ENCODE measurements at regions not wholly inside any gene's neighbourhood (a gene's known extent, or its start where the extent isn't known, plus 50 kb on each side); places are given as distances from the start of the nearest gene placed in this dataset.

GRCh38 chr7:42348631-42349030, 111.6 kb upstream of the GLI3 start:
- no peak for DNase-seq

- DNase-seq, result no peak
These were observed 111.1 kb upstream of the GLI3 start for GRCh38 chr7:42348071-42348470.

GRCh38 chr7:42347616-42348015, 110.6 kb upstream of the GLI3 start:
- DNase-seq, result no peak

GRCh38 chr7:42345478-42346299, 108.7 kb upstream of the GLI3 start:
- no peak for DNase-seq

- DNase-seq, result no peak
These were observed 107.3 kb upstream of the GLI3 start for GRCh38 chr7:42344198-42344755.

- no peak for DNase-seq
These were observed 105.4 kb upstream of the GLI3 start for GRCh38 chr7:42342381-42342780.

GRCh38 chr7:42340436-42340835, 103.4 kb upstream of the GLI3 start:
- no peak for DNase-seq

GRCh38 chr7:42338916-42339540, 102.0 kb upstream of the GLI3 start:
- no peak for DNase-seq

GRCh38 chr7:42338231-42338915, 101.4 kb upstream of the GLI3 start:
- no peak for DNase-seq

GRCh38 chr7:42337225-42337905, 100.4 kb upstream of the GLI3 start:
- DNase-seq, result no peak

- DNase-seq, result no peak
These were observed 95.7 kb upstream of the GLI3 start for GRCh38 chr7:42332605-42333222.

- no peak for DNase-seq
These were observed 82.6 kb upstream of the GLI3 start for GRCh38 chr7:42319631-42320030.

GRCh38 chr7:42315631-42316030, 78.6 kb upstream of the GLI3 start:
- no peak for DNase-seq

- no peak for DNase-seq
These were observed 78.1 kb upstream of the GLI3 start for GRCh38 chr7:42315103-42315502.

- no peak for DNase-seq
These were observed 77.7 kb upstream of the GLI3 start for GRCh38 chr7:42314696-42315095.

- no peak for DNase-seq
These were observed 74.2 kb upstream of the GLI3 start for GRCh38 chr7:42311195-42311594.

- no peak for DNase-seq
These were observed 56.0 kb upstream of the GLI3 start for GRCh38 chr7:42292991-42293521.

GRCh38 chr7:42289473-42289872, 52.5 kb upstream of the GLI3 start:
- DNase-seq, result no peak
